Naive thymus-derived CD4-positive, alpha-beta T cell (primary cell): ENCODE measurements at regions not wholly inside any gene's neighbourhood (a gene's known extent, or its start where the extent isn't known, plus 50 kb on each side); places are given as distances from the start of the nearest gene placed in this dataset.

ENCODE experiments used
- ATAC-seq: fragments of 150-1000 bp; cut with Tn5 transposase; 2 replicates; pipeline ENCODE4 v1.10.0; 2021; ENCODE audit warnings: mild to moderate bottlenecking, moderate library complexity
- CTCF ChIA-PET: fragments of 350-600 bp; sonication (Branson Sonifier 250); formaldehyde crosslinking; loops from one replicate; lab custom pipeline; 2021; ENCODE audit warnings: antibody characterized with exemption; lab: Charles Lee
- POLR2A ChIA-PET: fragments of 350-600 bp; sonication (Branson Sonifier 250); formaldehyde crosslinking; loops from one replicate; lab custom pipeline; 2021; ENCODE audit warnings: antibody characterized with exemption, inconsistent platforms; lab: Charles Lee
- DNase-seq, 9 donors: peaks; one replicate each; pipeline versions ENCODE4 v3.0.0 to v3.0.0-alpha.2; 2020 to 2022; ENCODE audit warnings: mixed read lengths in 1 of 9
- H3K27ac ChIP-seq: one replicate; pipeline ENCODE4 v1.7.0; 2013; ENCODE audit warnings: mild to moderate bottlenecking, low read depth, low read length, moderate library complexity
- H3K27me3 ChIP-seq, 2 donors: one replicate each; pipeline ENCODE4 v1.7.0; 2013; ENCODE audit warnings: low read length in 2 of 2, mild to moderate bottlenecking in 2 of 2, moderate library complexity in 2 of 2; ENCODE audit not compliant: control insufficient read depth in 2 of 2, insufficient read depth in 2 of 2
- H3K36me3 ChIP-seq, 3 experiments: 1 replicate in 2 of 3; 2 replicates in 1 of 3; pipeline ENCODE4 v1.7.0; 2013; ENCODE audit warnings: low read length in 3 of 3, mild to moderate bottlenecking in 3 of 3, moderate library complexity in 1 of 3; ENCODE audit not compliant: insufficient read depth in 3 of 3, control insufficient read depth in 2 of 3
- H3K4me1 ChIP-seq, 2 donors: one replicate each; pipeline ENCODE4 v1.7.0; 2013; ENCODE audit warnings: low read length in 2 of 2, mild to moderate bottlenecking in 2 of 2, moderate library complexity in 1 of 2; ENCODE audit not compliant: control insufficient read depth in 2 of 2, insufficient read depth in 2 of 2
- H3K4me3 ChIP-seq: 2 replicates; pipeline ENCODE4 v1.7.0; 2013; ENCODE audit warnings: mild to moderate bottlenecking, low read length
- H3K9me3 ChIP-seq, 3 experiments: 1 replicate in 2 of 3; 2 replicates in 1 of 3; pipeline ENCODE4 v1.7.0; 2013; ENCODE audit warnings: low read length in 3 of 3; ENCODE audit not compliant: control insufficient read depth in 2 of 3
- H3K27ac Mint-ChIP-seq, 9 donors: one replicate each; pipeline ENCODE4 v1.8.0; 2020 to 2022; ENCODE audit warnings: mixed read lengths in 9 of 9, mild to moderate bottlenecking in 8 of 9, moderate library complexity in 5 of 9, inconsistent platforms in 2 of 9
- H3K27me3 Mint-ChIP-seq, 5 donors: one replicate each; pipeline ENCODE4 v1.8.0; 2021 to 2022; ENCODE audit warnings: mixed read lengths in 5 of 5, mild to moderate bottlenecking in 1 of 5
- H3K36me3 Mint-ChIP-seq, 5 donors: one replicate each; pipeline ENCODE4 v1.8.0; 2020 to 2022; ENCODE audit warnings: mixed read lengths in 5 of 5, mild to moderate bottlenecking in 3 of 5, inconsistent platforms in 1 of 5
- H3K4me1 Mint-ChIP-seq, 7 donors: one replicate each; pipeline ENCODE4 v1.8.0; 2020 to 2022; ENCODE audit warnings: mixed read lengths in 7 of 7, mild to moderate bottlenecking in 3 of 7, inconsistent platforms in 1 of 7
- H3K4me3 Mint-ChIP-seq, 10 donors: one replicate each; pipeline ENCODE4 v1.8.0; 2020 to 2022; ENCODE audit warnings: mild to moderate bottlenecking in 10 of 10, mixed read lengths in 10 of 10, moderate library complexity in 6 of 10, inconsistent platforms in 2 of 10
- H3K9me3 Mint-ChIP-seq, 11 donors: one replicate each; pipeline ENCODE4 v1.8.0; 2020 to 2022; ENCODE audit warnings: mixed read lengths in 11 of 11, mild to moderate bottlenecking in 4 of 11, inconsistent platforms in 1 of 11, moderate library complexity in 1 of 11
- intact Hi-C, 2 donors: fragments of 100-400 bp; cut with micrococcal nuclease; formaldehyde crosslinking; loops; one replicate each; pipeline ENCODE4 v1.15.1; 2023

GRCh38 chr14:28607661-28608060 is 158.9 kb upstream of the FOXG1 start:
- intact Hi-C loops = no loop called here
- Histone ChIP-seq H3K9me3 (no peaks in the 10 kb centered on the region), H3K4me1 (no peaks in the 10 kb centered on the region), H3K27me3 (no peaks in the 10 kb centered on the region), H3K36me3 (no peaks in the 10 kb centered on the region), H3K4me3 (no peak overlapping the region), H3K27ac (no peak overlapping the region)
- DNase-seq (no peak), ATAC-seq (no peak)
- Mint-ChIP-seq H3K4me1 (no peaks in the 10 kb centered on the region), H3K9me3 (peaks cover 0 to 10% (median 3%) of the 10 kb centered on the region in 11 donors), H3K36me3 (no peaks in the 10 kb centered on the region), H3K27ac (no peak overlapping the region), H3K4me3 (no peak overlapping the region), H3K27me3 (no peaks in the 10 kb centered on the region)
- POLR2A ChIA-PET = no interaction called here
- CTCF ChIA-PET = interaction anchor here (0.6 kb wide), 1 partner anchor 37 kb away, joined by 3 read pairs; no protein-coding TSS in a partner anchor

DNA sequence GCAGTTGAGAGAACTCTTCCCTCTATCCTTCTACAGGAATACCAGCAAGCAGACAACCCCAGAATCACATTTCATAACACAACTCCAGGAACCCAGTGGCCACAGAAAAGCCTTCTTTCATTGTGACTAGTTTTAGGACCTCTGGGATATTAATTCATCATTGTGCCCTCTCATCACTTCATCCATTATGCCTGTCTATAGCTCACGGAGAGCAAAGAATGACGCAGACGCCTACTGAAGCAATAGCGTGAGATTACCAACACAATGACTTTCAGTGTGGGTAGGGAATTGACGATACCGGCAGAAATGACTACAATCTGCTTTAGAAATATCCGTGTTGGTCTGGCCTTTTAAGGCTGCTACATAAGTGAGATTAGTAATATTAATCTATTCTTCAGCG is 158.1 kb upstream of the FOXG1 start:
- H3K4me1 ChIP-seq = no peaks in the 10 kb centered on the region
- no peaks in the 10 kb centered on the region for H3K4me1 Mint-ChIP-seq

DNA sequence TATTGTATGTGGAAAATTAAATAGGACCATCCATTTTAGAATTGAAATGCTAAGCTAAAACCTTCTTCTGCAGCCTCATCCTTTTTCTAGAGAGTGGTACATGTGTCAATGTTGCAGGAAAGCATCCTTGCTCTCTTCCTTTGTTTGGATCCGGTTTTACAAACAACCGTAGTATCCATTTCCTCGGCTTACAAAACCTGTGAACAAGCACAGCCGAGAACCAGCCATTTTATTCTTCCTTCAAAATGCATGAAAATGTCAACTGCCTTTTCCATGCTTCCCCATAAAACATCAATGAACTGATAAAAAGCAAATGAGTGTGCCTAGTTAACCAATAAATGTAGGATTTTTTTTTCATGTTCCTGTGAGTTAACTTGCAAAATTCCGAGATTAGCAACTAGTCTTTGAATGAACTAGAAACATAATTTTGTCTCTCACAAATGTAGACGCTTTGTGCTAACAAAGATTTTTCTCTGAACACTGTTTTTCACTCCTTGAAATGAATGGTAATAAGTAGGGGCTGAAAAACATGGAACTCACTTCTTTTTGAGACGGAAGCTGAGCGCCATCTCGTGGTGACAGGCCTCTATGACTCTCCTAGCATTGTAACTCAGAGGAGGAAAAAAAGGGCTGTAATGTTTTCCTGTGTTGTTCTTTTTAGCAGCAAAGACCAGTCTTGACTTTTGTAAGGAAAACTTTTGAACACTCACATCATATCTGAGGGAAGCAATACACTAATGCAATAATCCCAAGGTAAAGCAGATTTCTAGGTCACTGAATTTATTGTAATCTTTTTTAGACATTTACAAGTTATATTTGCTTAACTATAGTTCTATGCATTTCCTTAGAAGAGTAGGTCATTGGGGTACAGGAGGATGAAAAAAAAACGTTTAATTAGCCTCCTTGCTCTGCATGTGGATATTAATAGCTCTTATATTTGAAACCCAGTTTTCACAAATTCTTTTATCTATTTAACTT is 157.4 kb upstream of the FOXG1 start:
- H3K36me3 Mint-ChIP-seq = no peaks in the 10 kb centered on the region
- Histone ChIP-seq H3K36me3 (no peaks in the 10 kb centered on the region), H3K4me1 (no peaks in the 10 kb centered on the region), H3K9me3 (no peaks in the 10 kb centered on the region), H3K27ac (no peak overlapping the region), H3K27me3 (no peaks in the 10 kb centered on the region), H3K4me3 (no peak overlapping the region)
- no peak overlapping the region for H3K27ac Mint-ChIP-seq
- peaks cover 0 to 13% (median 3%) of the 10 kb centered on the region in 11 donors for H3K9me3 Mint-ChIP-seq
- no peaks in the 10 kb centered on the region for H3K4me1 Mint-ChIP-seq
- H3K4me3 Mint-ChIP-seq = no peak overlapping the region
- ATAC-seq (no peak), DNase-seq (no peak)
- intact Hi-C loops = no loop called here
- ChIA-PET CTCF (no interaction called here), POLR2A (no interaction called here)
- H3K27me3 Mint-ChIP-seq = no peaks in the 10 kb centered on the region

More for the DNA sequence above, 158.1 kb upstream of the FOXG1 start:
- intact Hi-C loops = no loop called here
- H3K27ac ChIP-seq = no peak overlapping the region
- Mint-ChIP-seq H3K27me3 (no peaks in the 10 kb centered on the region), H3K4me3 (no peak overlapping the region), H3K27ac (no peak overlapping the region), H3K9me3 (peaks cover 0 to 7% (median 2%) of the 10 kb centered on the region in 11 donors), H3K36me3 (no peaks in the 10 kb centered on the region)
- H3K27me3 ChIP-seq = no peaks in the 10 kb centered on the region
- ATAC-seq (no peak), DNase-seq (no peak)
- POLR2A ChIA-PET = no interaction called here
- CTCF ChIA-PET = no interaction called here
- H3K9me3 ChIP-seq = no peaks in the 10 kb centered on the region
- H3K4me3 ChIP-seq = no peak overlapping the region
- H3K36me3 ChIP-seq = no peaks in the 10 kb centered on the region

- CTCF ChIA-PET = no interaction called here
- peaks cover 2 to 15% (median 7%) of the 10 kb centered on the region in 11 donors for H3K9me3 Mint-ChIP-seq
- POLR2A ChIA-PET = no interaction called here
Observed at GRCh38 chr14:28612414-28612813, 154.2 kb upstream of the FOXG1 start.

DNA sequence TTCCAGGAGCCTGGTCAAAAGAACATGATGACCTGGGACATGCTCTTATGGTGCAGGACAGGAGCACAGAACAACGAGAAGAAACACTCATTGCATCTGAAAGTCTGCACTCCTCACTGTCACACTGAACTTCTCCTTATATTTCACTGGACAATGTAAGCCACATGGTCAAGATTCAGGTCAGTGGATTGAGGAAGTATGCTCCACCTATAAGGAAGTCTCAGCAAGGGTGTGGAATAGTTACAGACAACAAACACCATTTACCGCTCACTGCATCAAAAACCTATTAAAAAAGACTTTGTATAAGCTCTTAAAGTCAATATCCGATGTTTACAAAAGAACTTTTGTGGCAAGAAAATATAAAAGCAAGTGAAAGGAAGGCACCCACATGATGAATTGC is 153.1 kb upstream of the FOXG1 start:
- CTCF ChIA-PET = no interaction called here

More at GRCh38 chr14:28612414-28612813, 154.2 kb upstream of the FOXG1 start:
- no peaks in the 10 kb centered on the region for H3K27me3 Mint-ChIP-seq
- H3K27ac Mint-ChIP-seq = no peak overlapping the region
- H3K27ac ChIP-seq = no peak overlapping the region
- ATAC-seq (no peak), DNase-seq (no peak)
- intact Hi-C loops = no loop called here
- no peaks in the 10 kb centered on the region for H3K36me3 ChIP-seq
- no peaks in the 10 kb centered on the region for H3K4me1 ChIP-seq
- H3K4me1 Mint-ChIP-seq = no peaks in the 10 kb centered on the region
- no peaks in the 10 kb centered on the region for H3K27me3 ChIP-seq
- H3K36me3 Mint-ChIP-seq = no peaks in the 10 kb centered on the region
- no peak overlapping the region for H3K4me3 ChIP-seq
- H3K9me3 ChIP-seq = no peaks in the 10 kb centered on the region
- no peak overlapping the region for H3K4me3 Mint-ChIP-seq

GRCh38 chr14:28626780-28627179 is 139.8 kb upstream of the FOXG1 start:
- Histone ChIP-seq H3K4me3 (no peak overlapping the region), H3K9me3 (no peaks in the 10 kb centered on the region), H3K27me3 (no peaks in the 10 kb centered on the region), H3K27ac (no peak overlapping the region), H3K4me1 (no peaks in the 10 kb centered on the region), H3K36me3 (no peaks in the 10 kb centered on the region)
- H3K27ac Mint-ChIP-seq = no peak overlapping the region
- intact Hi-C loops = no loop called here
- no peaks in the 10 kb centered on the region for H3K36me3 Mint-ChIP-seq
- peaks cover 0 to 29% (median 6%) of the 10 kb centered on the region in 11 donors for H3K9me3 Mint-ChIP-seq
- H3K4me3 Mint-ChIP-seq = no peak overlapping the region
- no peak for ATAC-seq
- no peak for DNase-seq
- ChIA-PET POLR2A (no interaction called here), CTCF (no interaction called here)
- H3K27me3 Mint-ChIP-seq = no peaks in the 10 kb centered on the region
- H3K4me1 Mint-ChIP-seq = no peaks in the 10 kb centered on the region

More for the DNA sequence above, 153.1 kb upstream of the FOXG1 start:
- POLR2A ChIA-PET = no interaction called here
- Mint-ChIP-seq H3K27me3 (no peaks in the 10 kb centered on the region), H3K36me3 (no peaks in the 10 kb centered on the region), H3K4me3 (no peak overlapping the region), H3K9me3 (peaks cover 2 to 15% (median 7%) of the 10 kb centered on the region in 11 donors), H3K4me1 (no peaks in the 10 kb centered on the region), H3K27ac (no peak overlapping the region)
- Histone ChIP-seq H3K4me3 (no peak overlapping the region), H3K27ac (no peak overlapping the region), H3K9me3 (no peaks in the 10 kb centered on the region), H3K4me1 (no peaks in the 10 kb centered on the region), H3K36me3 (no peaks in the 10 kb centered on the region), H3K27me3 (no peaks in the 10 kb centered on the region)
- intact Hi-C loops = no loop called here
- no peak for ATAC-seq
- no peak for DNase-seq
